ENCODE measurements at regions not wholly inside any gene's neighbourhood (a gene's known extent, or its start where the extent isn't known, plus 50 kb on each side); places are given as distances from the start of the nearest gene placed in this dataset.

GRCh38 chr20:23289249-23289648 lies 61.3 kb upstream of the NXT1 start (continued):
- no peak for TF ChIP-seq ZNF462 (CRISPR knock-in tag; IDR thresholded peaks at IDR 0.05)

GRCh38 chr20:23287354-23288190 lies 63.0 kb upstream of the NXT1 start:
- Mint-ChIP-seq H3K27me3 (ENCODE audit: insufficient read depth, low read depth, poor library complexity) (peaks cover 11% of the 10 kb centered on the region), H3K4me1 (no peaks in the 10 kb centered on the region; the same call in 2 of the 3 replicates)
- no peaks in the 10 kb centered on the region for H3K36me3 ChIP-seq (ENCODE audit: insufficient read depth)
- no peak for TF ChIP-seq CTCF (conservative IDR thresholded peaks at IDR 0.05; ENCODE audit: low read depth in 2 of 2)
- no peak for TF ChIP-seq JUNB (IDR thresholded peaks at IDR 0.05; ENCODE audit: unreplicated experiment)
- TF ChIP-seq EZH2 (IDR thresholded peaks at IDR 0.05; ENCODE audit: low read depth, unreplicated experiment) = no peak
- no peak for TF ChIP-seq REST (IDR thresholded peaks at IDR 0.05; ENCODE audit: unreplicated experiment)
- no peak for TF ChIP-seq STAT1 (IDR thresholded peaks at IDR 0.05; ENCODE audit: unreplicated experiment)
- no peak for TF ChIP-seq POLR2AphosphoS5 (IDR thresholded peaks at IDR 0.05; ENCODE audit: low read depth)
- TF ChIP-seq CREB1 (CRISPR knock-in tag; IDR thresholded peaks at IDR 0.05; ENCODE audit: low read depth) = no peak
- TF ChIP-seq ZNF331 (CRISPR knock-in tag; IDR thresholded peaks at IDR 0.05; ENCODE audit: low read depth) = no peak

More at GRCh38 chr20:23287354-23288190, 63.0 kb upstream of the NXT1 start:
- Histone ChIP-seq H3K27ac (ENCODE audit: low read depth) (no peak overlapping the region), H3K9me2 (ENCODE audit: insufficient read depth) (no peaks in the 10 kb centered on the region), H3F3A (replicated peaks; ENCODE audit: low read depth) (no peaks in the 10 kb centered on the region), H2AFZ (no peak overlapping the region), H3K4me3 (no peak overlapping the region), H3K4me1 (ENCODE audit: insufficient read depth) (no peaks in the 10 kb centered on the region; the same call in 1 of the 2 replicates), H3K27me3 (ENCODE audit: insufficient read depth) (no peaks in the 10 kb centered on the region), H3K79me2 (replicated peaks; ENCODE audit: insufficient read depth) (no peaks in the 10 kb centered on the region), H4K20me1 (replicated peaks; ENCODE audit: insufficient read depth) (no peaks in the 10 kb centered on the region), H3K4me2 (no peak overlapping the region)
- no peak overlapping the region for H3K4me3 Mint-ChIP-seq
- ATAC-seq (peak; percentile 29; the same call in 1 of the 3 replicates), DNase-seq (ENCODE audit: low spot score) (no peak)
- no peak overlapping the region for H3K27ac Mint-ChIP-seq
- H3K36me3 Mint-ChIP-seq (ENCODE audit: low read depth) = no peaks in the 10 kb centered on the region
- H3K9me3 Mint-ChIP-seq = no peaks in the 10 kb centered on the region; the same call in 2 of the 3 replicates
